ENCODE measurements at regions not wholly inside any gene's neighbourhood (a gene's known extent, or its start where the extent isn't known, plus 50 kb on each side); places are given as distances from the start of the nearest gene placed in this dataset.

- H3K9me3 ChIP-seq: no peaks in the 10 kb centered on the region
- Mint-ChIP-seq H3K4me3 (ENCODE audit: unreplicated experiment) (no peak overlapping the region), H3K9me3 (ENCODE audit: unreplicated experiment) (no peaks in the 10 kb centered on the region), H3K4me1 (ENCODE audit: low read depth, unreplicated experiment) (no peaks in the 10 kb centered on the region), H3K36me3 (ENCODE audit: insufficient read depth, unreplicated experiment) (no peaks in the 10 kb centered on the region), H3K27me3 (ENCODE audit: insufficient read depth, unreplicated experiment) (peaks cover 2% of the 10 kb centered on the region), H3K27ac (ENCODE audit: unreplicated experiment) (no peak overlapping the region)
- H3K27me3 ChIP-seq (replicated peaks; ENCODE audit: control insufficient read depth, insufficient read depth, low read length): no peaks in the 10 kb centered on the region
- BruUV-seq (replicated peaks): no TSS peak
- no peak overlapping the region for H3K4me3 ChIP-seq (ENCODE audit: low read depth, low read length)
- no peak for DNase-seq
- H3K36me3 ChIP-seq (ENCODE audit: control insufficient read depth, insufficient read depth, low read length): no peaks in the 10 kb centered on the region
- no peaks in the 10 kb centered on the region for H3K4me1 ChIP-seq
- ChIA-PET CTCF (no interaction called here), POLR2A (no interaction called here)
- TF ChIP-seq CTCF (IDR thresholded peaks at IDR 0.05; ENCODE audit: insufficient read depth in 1 of 2, low read depth in 1 of 2, low read length in 1 of 2, severe bottlenecking in 1 of 2, unreplicated experiment in 1 of 2): no peak
- intact Hi-C loops (cut with micrococcal nuclease; ENCODE audit: unreplicated experiment): no loop called here
Measured at GRCh38 chr6:14589175-14589574, 471.6 kb downstream of the CD83 start.

GRCh38 chr6:14590586-14590985 is 473.0 kb downstream of the CD83 start:
- no peaks in the 10 kb centered on the region for H3K9me3 Mint-ChIP-seq (ENCODE audit: unreplicated experiment)
- intact Hi-C loops (cut with micrococcal nuclease; ENCODE audit: unreplicated experiment): no loop called here
- ChIA-PET CTCF (no interaction called here), POLR2A (no interaction called here)
- H3K4me3 Mint-ChIP-seq (ENCODE audit: unreplicated experiment): no peak overlapping the region
- no peaks in the 10 kb centered on the region for H3K4me1 ChIP-seq
- H3K27me3 ChIP-seq (replicated peaks; ENCODE audit: control insufficient read depth, insufficient read depth, low read length): no peaks in the 10 kb centered on the region
- no peak overlapping the region for H3K4me3 ChIP-seq (ENCODE audit: low read depth, low read length)
- H3K36me3 ChIP-seq (ENCODE audit: control insufficient read depth, insufficient read depth, low read length): no peaks in the 10 kb centered on the region
- no peaks in the 10 kb centered on the region for H3K4me1 Mint-ChIP-seq (ENCODE audit: low read depth, unreplicated experiment)
- no peaks in the 10 kb centered on the region for H3K36me3 Mint-ChIP-seq (ENCODE audit: insufficient read depth, unreplicated experiment)
- BruUV-seq (replicated peaks): no TSS peak
- H3K27me3 Mint-ChIP-seq (ENCODE audit: insufficient read depth, unreplicated experiment): peaks cover 2% of the 10 kb centered on the region
- no peak overlapping the region for H3K27ac Mint-ChIP-seq (ENCODE audit: unreplicated experiment)
- TF ChIP-seq CTCF (IDR thresholded peaks at IDR 0.05; ENCODE audit: insufficient read depth in 1 of 2, low read depth in 1 of 2, low read length in 1 of 2, severe bottlenecking in 1 of 2, unreplicated experiment in 1 of 2): no peak
- DNase-seq: no peak
- H3K9me3 ChIP-seq: no peaks in the 10 kb centered on the region

- intact Hi-C loops (cut with micrococcal nuclease; ENCODE audit: unreplicated experiment): no loop called here
- POLR2A ChIA-PET: no interaction called here
- Mint-ChIP-seq H3K36me3 (ENCODE audit: insufficient read depth, unreplicated experiment) (no peaks in the 10 kb centered on the region), H3K4me3 (ENCODE audit: unreplicated experiment) (no peak overlapping the region), H3K27ac (ENCODE audit: unreplicated experiment) (no peak overlapping the region), H3K27me3 (ENCODE audit: insufficient read depth, unreplicated experiment) (peaks cover 2% of the 10 kb centered on the region), H3K4me1 (ENCODE audit: low read depth, unreplicated experiment) (no peaks in the 10 kb centered on the region), H3K9me3 (ENCODE audit: unreplicated experiment) (no peaks in the 10 kb centered on the region)
- BruUV-seq (replicated peaks): no TSS peak
- Histone ChIP-seq H3K4me1 (no peaks in the 10 kb centered on the region), H3K9me3 (no peaks in the 10 kb centered on the region), H3K27me3 (replicated peaks; ENCODE audit: control insufficient read depth, insufficient read depth, low read length) (no peaks in the 10 kb centered on the region), H3K4me3 (ENCODE audit: low read depth, low read length) (no peak overlapping the region), H3K36me3 (ENCODE audit: control insufficient read depth, insufficient read depth, low read length) (no peaks in the 10 kb centered on the region)
- no peak for TF ChIP-seq CTCF (IDR thresholded peaks at IDR 0.05; ENCODE audit: insufficient read depth in 1 of 2, low read depth in 1 of 2, low read length in 1 of 2, severe bottlenecking in 1 of 2, unreplicated experiment in 1 of 2)
- CTCF ChIA-PET: no interaction called here
- no peak for DNase-seq
Measured at GRCh38 chr6:14591998-14592397, 474.4 kb downstream of the CD83 start.

Measured in Caco-2 (cell line).